Uterus (tissue), 3 donors: ENCODE measurements at regions not wholly inside any gene's neighbourhood (a gene's known extent, or its start where the extent isn't known, plus 50 kb on each side); places are given as distances from the start of the nearest gene placed in this dataset.

Experiments
- DNase-seq, 2 donors: peaks; one replicate each; pipeline ENCODE4 v3.0.0-alpha.2; 2019 to 2020
- H3K27ac ChIP-seq, 2 donors: fragments of 200-600 bp; sonication (generic); 1 replicate in 1 of 2; 2 replicates in 1 of 2; pipeline ENCODE4 v1.5.1; 2016 to 2018
- H3K27me3 ChIP-seq, 2 donors: fragments of 200-600 bp; sonication (generic); one replicate each; pipeline ENCODE4 v1.5.1; 2018 to 2019; ENCODE audit warnings: control low read depth in 1 of 2
- H3K36me3 ChIP-seq, 2 donors: fragments of 200-600 bp; sonication (generic); one replicate each; pipeline ENCODE4 v1.5.1; 2019; ENCODE audit warnings: control low read depth in 1 of 2
- H3K4me1 ChIP-seq, 2 donors: fragments of 200-600 bp; sonication (generic); one replicate each; pipeline ENCODE4 v1.5.1; 2018 to 2019; ENCODE audit warnings: control low read depth in 1 of 2
- H3K4me3 ChIP-seq, 2 donors: fragments of 200-600 bp; sonication (generic); 1 replicate in 1 of 2; 2 replicates in 1 of 2; pipeline ENCODE4 v1.5.1; 2018 to 2019; ENCODE audit warnings: mild to moderate bottlenecking in 1 of 2
- H3K9me3 ChIP-seq, 2 donors: fragments of 200-600 bp; sonication (generic); one replicate each; pipeline ENCODE4 v1.5.1; 2019; ENCODE audit warnings: control low read depth in 1 of 2
- POLR2A ChIP-seq, 2 donors: fragments of 450-650 bp; IDR thresholded peaks; one replicate each; pipeline ENCODE4 v1.6.1; 2016; ENCODE audit warnings: antibody characterized with exemption in 2 of 2, mild to moderate bottlenecking in 1 of 2, moderate library complexity in 1 of 2
- intact Hi-C: fragments of 100-400 bp; cut with DNase I; formaldehyde crosslinking; loops from one replicate; pipeline ENCODE4 v1.15.1; 2023; ENCODE audit warnings: low total_unique reads
- TF ChIP-seq, protein P1 (sequence below), 4 experiments: fragments of 200-600 bp in 2 of 4; fragments of 450-650 bp in 2 of 4; sonication (generic) in 2 of 4; IDR thresholded peaks; one replicate each; pipeline ENCODE4 v1.5.1; 2016 to 2019; ENCODE audit warnings: antibody characterized with exemption in 4 of 4, mild to moderate bottlenecking in 2 of 4, moderate library complexity in 1 of 4
- donor health status: DM: yes; HTN: yes; CAD: no.

DNA sequence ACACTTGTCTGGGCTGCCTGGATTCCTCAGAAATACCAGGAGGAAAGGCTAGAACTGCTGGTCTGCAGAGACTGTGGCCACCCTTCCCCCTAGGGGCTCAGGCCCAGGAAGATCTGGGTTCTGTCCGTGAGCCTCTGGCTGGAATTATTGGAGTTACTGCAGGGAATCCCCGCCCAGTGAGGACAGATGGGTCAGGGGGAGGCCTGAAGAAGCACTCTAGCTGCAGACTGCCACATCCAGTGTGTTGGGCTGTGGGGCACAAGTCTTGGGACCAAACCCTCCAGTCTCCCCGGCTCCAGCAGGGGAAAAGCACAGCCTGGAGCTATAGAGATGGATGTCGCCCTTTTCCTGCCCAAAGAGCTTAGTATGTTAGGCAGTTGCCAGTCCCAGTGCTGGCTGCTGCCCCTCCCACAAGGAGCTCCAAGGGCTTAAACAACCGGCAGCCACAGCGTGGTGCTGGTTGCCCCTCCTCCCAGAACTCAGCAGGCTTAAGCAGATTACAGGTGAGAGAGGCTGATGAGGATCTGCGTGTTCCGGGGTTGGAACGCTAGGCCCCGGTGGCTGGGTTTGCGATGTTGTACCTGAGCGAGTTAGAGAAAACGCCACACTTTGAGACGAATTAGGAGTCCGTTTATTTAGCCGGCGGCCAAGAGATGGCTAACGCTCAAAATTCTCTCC lies 255.5 kb upstream of the LRRC7 start:
- TF ChIP-seq, protein P1, sequence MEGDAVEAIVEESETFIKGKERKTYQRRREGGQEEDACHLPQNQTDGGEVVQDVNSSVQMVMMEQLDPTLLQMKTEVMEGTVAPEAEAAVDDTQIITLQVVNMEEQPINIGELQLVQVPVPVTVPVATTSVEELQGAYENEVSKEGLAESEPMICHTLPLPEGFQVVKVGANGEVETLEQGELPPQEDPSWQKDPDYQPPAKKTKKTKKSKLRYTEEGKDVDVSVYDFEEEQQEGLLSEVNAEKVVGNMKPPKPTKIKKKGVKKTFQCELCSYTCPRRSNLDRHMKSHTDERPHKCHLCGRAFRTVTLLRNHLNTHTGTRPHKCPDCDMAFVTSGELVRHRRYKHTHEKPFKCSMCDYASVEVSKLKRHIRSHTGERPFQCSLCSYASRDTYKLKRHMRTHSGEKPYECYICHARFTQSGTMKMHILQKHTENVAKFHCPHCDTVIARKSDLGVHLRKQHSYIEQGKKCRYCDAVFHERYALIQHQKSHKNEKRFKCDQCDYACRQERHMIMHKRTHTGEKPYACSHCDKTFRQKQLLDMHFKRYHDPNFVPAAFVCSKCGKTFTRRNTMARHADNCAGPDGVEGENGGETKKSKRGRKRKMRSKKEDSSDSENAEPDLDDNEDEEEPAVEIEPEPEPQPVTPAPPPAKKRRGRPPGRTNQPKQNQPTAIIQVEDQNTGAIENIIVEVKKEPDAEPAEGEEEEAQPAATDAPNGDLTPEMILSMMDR (IDR thresholded peaks at IDR 0.05) = no peak
- no peak for TF ChIP-seq POLR2A (IDR thresholded peaks at IDR 0.05)

DNA sequence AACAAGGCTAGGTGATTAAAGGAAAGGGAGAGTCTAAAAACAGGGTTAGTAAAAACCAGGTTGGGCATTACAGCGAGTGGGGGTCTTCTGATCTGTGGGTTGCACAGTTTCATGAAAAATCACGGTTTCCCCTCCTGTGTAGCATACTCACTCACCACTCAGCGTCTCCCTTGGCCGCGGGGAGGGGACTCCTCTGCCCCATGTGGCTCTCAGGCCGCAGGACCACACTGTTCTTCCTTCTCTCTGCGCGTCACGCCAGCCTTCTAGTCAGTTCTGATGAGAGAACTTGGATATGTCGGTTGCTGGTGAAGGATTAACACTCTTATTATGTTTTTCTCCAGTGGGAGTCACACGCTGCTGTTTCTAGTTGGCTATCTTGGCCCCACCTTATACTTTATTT lies 254.6 kb upstream of the LRRC7 start:
- H3K4me3 ChIP-seq = no peak overlapping the region
- no peak for DNase-seq
- no peaks in the 10 kb centered on the region for H3K4me1 ChIP-seq
- TF ChIP-seq POLR2A (IDR thresholded peaks at IDR 0.05) = no peak
- no peaks in the 10 kb centered on the region for H3K27me3 ChIP-seq
- no peak overlapping the region for H3K27ac ChIP-seq
- intact Hi-C loops = no loop called here
- H3K9me3 ChIP-seq = no peaks in the 10 kb centered on the region
- H3K36me3 ChIP-seq = no peaks in the 10 kb centered on the region

More for the DNA sequence above, 255.5 kb upstream of the LRRC7 start:
- Histone ChIP-seq H3K4me3 (no peak overlapping the region), H3K36me3 (no peaks in the 10 kb centered on the region), H3K27me3 (no peaks in the 10 kb centered on the region), H3K9me3 (no peaks in the 10 kb centered on the region), H3K27ac (no peak overlapping the region), H3K4me1 (no peaks in the 10 kb centered on the region)
- intact Hi-C loops = no loop called here
- DNase-seq = no peak

DNA sequence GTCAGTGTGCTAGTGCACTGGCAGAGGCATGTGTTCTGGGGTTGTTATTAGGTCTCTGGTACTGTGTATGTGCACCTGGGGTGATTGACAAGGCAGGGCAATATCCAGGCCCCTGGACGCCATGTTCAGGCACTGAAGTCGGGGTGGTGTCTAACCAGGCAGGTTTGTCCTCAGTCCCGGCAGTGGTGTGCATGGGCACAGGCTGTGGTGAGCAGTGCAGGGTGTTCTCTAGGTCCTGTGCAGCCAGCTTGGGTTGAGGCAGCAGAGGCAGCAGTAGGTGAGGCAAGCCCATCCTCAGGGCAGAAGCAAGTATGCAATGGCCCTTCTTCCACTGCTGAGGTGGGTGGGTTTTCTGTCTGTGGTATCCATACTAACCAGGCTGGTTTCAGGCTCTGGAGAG lies 252.3 kb upstream of the LRRC7 start:
- no peaks in the 10 kb centered on the region for H3K27me3 ChIP-seq
- intact Hi-C loops = no loop called here
- DNase-seq = no peak

DNA sequence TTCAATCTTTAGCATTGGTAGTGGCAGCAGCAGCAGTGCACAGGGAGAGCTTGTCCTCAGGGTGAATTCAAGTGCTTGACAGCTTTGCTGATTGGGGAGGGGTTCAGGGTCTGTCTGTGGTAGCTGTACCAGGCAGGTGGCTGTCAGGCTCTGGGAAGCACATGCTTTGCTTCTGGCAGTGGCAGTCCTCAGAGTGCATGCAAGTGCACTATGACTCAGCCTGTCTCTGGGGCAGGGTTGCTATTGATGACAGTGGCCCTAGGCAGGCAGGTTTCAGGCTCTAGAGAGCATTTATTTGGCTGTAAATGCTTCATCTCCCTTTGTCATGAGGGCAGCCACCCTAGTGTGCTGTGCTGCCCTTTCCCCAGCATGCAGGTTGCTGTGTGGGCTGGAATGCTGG lies 251.9 kb upstream of the LRRC7 start:
- intact Hi-C loops = no loop called here
- H3K36me3 ChIP-seq = no peaks in the 10 kb centered on the region
- no peaks in the 10 kb centered on the region for H3K9me3 ChIP-seq
- no peak overlapping the region for H3K27ac ChIP-seq
- TF ChIP-seq, protein P1 (IDR thresholded peaks at IDR 0.05) = no peak
- no peak for TF ChIP-seq POLR2A (IDR thresholded peaks at IDR 0.05)
- H3K4me1 ChIP-seq = no peaks in the 10 kb centered on the region
- DNase-seq = no peak
- H3K27me3 ChIP-seq = no peaks in the 10 kb centered on the region
- H3K4me3 ChIP-seq = no peak overlapping the region

More for the DNA sequence above, 252.3 kb upstream of the LRRC7 start:
- Histone ChIP-seq H3K27ac (no peak overlapping the region), H3K4me3 (no peak overlapping the region), H3K4me1 (no peaks in the 10 kb centered on the region), H3K36me3 (no peaks in the 10 kb centered on the region), H3K9me3 (no peaks in the 10 kb centered on the region)
- no peak for TF ChIP-seq POLR2A (IDR thresholded peaks at IDR 0.05)
- TF ChIP-seq, protein P1 (IDR thresholded peaks at IDR 0.05) = no peak

DNA sequence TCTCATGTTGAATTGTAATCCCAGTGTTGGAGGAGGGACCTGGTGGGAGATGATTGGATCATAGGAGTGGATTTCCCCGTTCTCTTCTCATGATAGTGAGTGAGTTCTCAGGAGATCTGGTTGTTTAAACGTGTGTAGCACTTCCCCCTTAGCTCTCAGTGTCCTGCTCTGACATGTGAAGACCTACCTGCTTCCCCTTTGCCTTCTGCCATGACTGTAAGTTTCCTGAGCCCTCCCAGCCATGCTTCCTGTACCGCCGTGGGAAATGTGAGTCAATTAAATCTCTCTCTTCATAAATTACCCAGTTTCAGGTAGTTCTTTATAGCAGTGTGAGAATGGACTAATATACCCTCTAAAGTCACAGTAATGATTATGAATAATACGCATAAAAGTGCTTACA lies 248.4 kb upstream of the LRRC7 start:
- intact Hi-C loops = no loop called here
- Histone ChIP-seq H3K4me3 (no peak overlapping the region), H3K4me1 (no peaks in the 10 kb centered on the region), H3K9me3 (no peaks in the 10 kb centered on the region), H3K36me3 (no peaks in the 10 kb centered on the region), H3K27me3 (no peaks in the 10 kb centered on the region), H3K27ac (no peak overlapping the region)
- TF ChIP-seq, protein P1 (IDR thresholded peaks at IDR 0.05) = no peak
- TF ChIP-seq POLR2A (IDR thresholded peaks at IDR 0.05) = no peak
- DNase-seq = no peak
